A673 (cell line): ENCODE measurements at regions not wholly inside any gene's neighbourhood (a gene's known extent, or its start where the extent isn't known, plus 50 kb on each side); places are given as distances from the start of the nearest gene placed in this dataset.

Source experiments
- BruUV-seq: library from RNA; stranded (reverse); fragments of 400-500 nt; replicated peaks from 2 replicates; lab custom pipeline; 2021; lab: Mats Ljungman, UMichigan
- CTCF ChIA-PET: fragments of 300-600 bp; sonication (Branson Sonifier 250); formaldehyde crosslinking; loops from one replicate; lab custom pipeline; 2022; ENCODE audit warnings: antibody characterized with exemption; lab: Charles Lee
- POLR2A ChIA-PET: fragments of 300-600 bp; sonication (Branson Sonifier 250); formaldehyde crosslinking; loops from one replicate; lab custom pipeline; 2022; ENCODE audit warnings: antibody characterized with exemption; ENCODE audit not compliant: low non-redundant PET; lab: Charles Lee
- DNase-seq: peaks from one replicate; pipeline ENCODE4 v3.0.0-alpha.2; 2015; ENCODE audit warnings: low spot score
- H3K27ac ChIP-seq: fragments of 200-600 bp; sonication (generic); 2 replicates; pipeline ENCODE4 v1.5.1; 2016; ENCODE audit warnings: mixed run types, low read depth, mild to moderate bottlenecking, mixed read lengths, antibody characterized with exemption, low read length; ENCODE audit not compliant: poor library complexity, severe bottlenecking
- H3K27me3 ChIP-seq: fragments of 200-600 bp; sonication (generic); replicated peaks from 2 replicates; pipeline ENCODE4 v1.6.1; 2017; ENCODE audit warnings: mixed run types, low read depth, mild to moderate bottlenecking, mixed read lengths, antibody characterized with exemption, low read length; ENCODE audit not compliant: insufficient read depth, poor library complexity
- H3K36me3 ChIP-seq: fragments of 200-600 bp; sonication (generic); 2 replicates; pipeline ENCODE4 v1.6.1; 2016; ENCODE audit warnings: mixed run types, mild to moderate bottlenecking, mixed read lengths, antibody characterized with exemption, low read length; ENCODE audit not compliant: insufficient read depth, poor library complexity, severe bottlenecking
- H3K4me1 ChIP-seq: fragments of 200-600 bp; sonication (generic); 2 replicates; pipeline ENCODE4 v1.6.1; 2017; ENCODE audit warnings: mixed run types, mild to moderate bottlenecking, mixed read lengths, antibody characterized with exemption, low read length; ENCODE audit not compliant: insufficient read depth, poor library complexity, severe bottlenecking
- H3K4me3 ChIP-seq: fragments of 200-600 bp; sonication (generic); 2 replicates; pipeline ENCODE4 v1.5.1; 2016; ENCODE audit warnings: low read depth, mixed run types, mild to moderate bottlenecking, mixed read lengths, low read length; ENCODE audit not compliant: poor library complexity, severe bottlenecking
- H3K9me3 ChIP-seq: fragments of 200-600 bp; sonication (generic); 2 replicates; pipeline ENCODE4 v1.6.1; 2016; ENCODE audit warnings: mixed run types, low read depth, mild to moderate bottlenecking, mixed read lengths, antibody characterized with exemption, low read length; ENCODE audit not compliant: poor library complexity, severe bottlenecking
- CTCF ChIP-seq: fragments of 300-800, 200-600 bp; sonication (generic); conservative IDR thresholded peaks from 2 replicates; pipeline ENCODE4 v1.5.1; 2017; ENCODE audit warnings: low read depth, mild to moderate bottlenecking, antibody characterized with exemption, low read length, moderate library complexity, mixed read lengths
- EZH2 ChIP-seq: fragments of 200-600 bp; sonication (generic); IDR thresholded peaks from 2 replicates; pipeline ENCODE4 v1.6.1; 2017; ENCODE audit warnings: borderline replicate concordance, low read depth, mild to moderate bottlenecking, mixed read lengths, antibody characterized with exemption, low read length; ENCODE audit not compliant: poor library complexity, severe bottlenecking
- intact Hi-C: fragments of 100-400 bp; cut with micrococcal nuclease; formaldehyde crosslinking; loops from one replicate; pipeline ENCODE4 v1.10.0; 2022; ENCODE audit not compliant: unreplicated experiment

GRCh38 chr12:83349907-83350611, 663.4 kb downstream of the TMTC2 start:
- POLR2A ChIA-PET: no interaction called here
- CTCF ChIA-PET: no interaction called here
- TF ChIP-seq CTCF (no peak), EZH2 (no peak)

GRCh38 chr12:83346333-83346732, 659.6 kb downstream of the TMTC2 start:
- Histone ChIP-seq H3K9me3 (no peaks in the 10 kb centered on the region), H3K4me1 (no peaks in the 10 kb centered on the region), H3K27me3 (no peaks in the 10 kb centered on the region), H3K4me3 (no peak overlapping the region), H3K27ac (no peak overlapping the region), H3K36me3 (no peaks in the 10 kb centered on the region)
- intact Hi-C loops: no loop called here
- no TSS peak for BruUV-seq
- no peak for TF ChIP-seq CTCF
- TF ChIP-seq EZH2: no peak
- DNase-seq: no peak
- CTCF ChIA-PET: no interaction called here
- POLR2A ChIA-PET: no interaction called here

More at GRCh38 chr12:83349907-83350611, 663.4 kb downstream of the TMTC2 start:
- Histone ChIP-seq H3K9me3 (no peaks in the 10 kb centered on the region), H3K4me1 (no peaks in the 10 kb centered on the region), H3K27ac (no peak overlapping the region), H3K4me3 (no peak overlapping the region), H3K36me3 (no peaks in the 10 kb centered on the region), H3K27me3 (no peaks in the 10 kb centered on the region)
- DNase-seq: no peak
- intact Hi-C loops: no loop called here
- BruUV-seq: no TSS peak

- Histone ChIP-seq H3K27me3 (no peaks in the 10 kb centered on the region), H3K27ac (no peak overlapping the region), H3K9me3 (no peaks in the 10 kb centered on the region), H3K36me3 (no peaks in the 10 kb centered on the region), H3K4me1 (no peaks in the 10 kb centered on the region), H3K4me3 (no peak overlapping the region)
- TF ChIP-seq EZH2 (no peak), CTCF (no peak)
- CTCF ChIA-PET: no interaction called here
- no peak for DNase-seq
- no TSS peak for BruUV-seq
- POLR2A ChIA-PET: no interaction called here
- intact Hi-C loops: no loop called here
These were observed 657.1 kb downstream of the TMTC2 start for GRCh38 chr12:83343767-83344166.
